ENCODE measurements at regions not wholly inside any gene's neighbourhood (a gene's known extent, or its start where the extent isn't known, plus 50 kb on each side); places are given as distances from the start of the nearest gene placed in this dataset.

- DNase-seq, result no peak
- no peak overlapping the region for H3K4me2 ChIP-seq (ENCODE audit: low read depth, low read length)
- H2AFZ ChIP-seq (ENCODE audit: low read length), result no peak overlapping the region
- H4K20me1 ChIP-seq (ENCODE audit: insufficient read depth, low read length), result no peaks in the 10 kb centered on the region
- H3K79me2 ChIP-seq (ENCODE audit: low read length), result no peaks in the 10 kb centered on the region
- H3F3A ChIP-seq (ENCODE audit: insufficient read depth, low read length), result no peaks in the 10 kb centered on the region
- no peaks in the 10 kb centered on the region for H3K9me2 ChIP-seq (replicated peaks; ENCODE audit: insufficient read depth, low read length)
- no peak overlapping the region for H3K9ac ChIP-seq (ENCODE audit: low read length)
- no peak overlapping the region for H3K4me3 ChIP-seq (ENCODE audit: low read length)
- H3K27me3 ChIP-seq (replicated peaks; ENCODE audit: insufficient read depth, low read length), result no peaks in the 10 kb centered on the region
- H3K27ac ChIP-seq (ENCODE audit: low read length), result no peak overlapping the region
- no peaks in the 10 kb centered on the region for H3K9me3 ChIP-seq (replicated peaks; ENCODE audit: insufficient read depth, low read length)
- TF ChIP-seq EZH2 (optimal IDR thresholded peaks at IDR 0.05; ENCODE audit: low read depth, low read length), result no peak
- TF ChIP-seq, protein P1, sequence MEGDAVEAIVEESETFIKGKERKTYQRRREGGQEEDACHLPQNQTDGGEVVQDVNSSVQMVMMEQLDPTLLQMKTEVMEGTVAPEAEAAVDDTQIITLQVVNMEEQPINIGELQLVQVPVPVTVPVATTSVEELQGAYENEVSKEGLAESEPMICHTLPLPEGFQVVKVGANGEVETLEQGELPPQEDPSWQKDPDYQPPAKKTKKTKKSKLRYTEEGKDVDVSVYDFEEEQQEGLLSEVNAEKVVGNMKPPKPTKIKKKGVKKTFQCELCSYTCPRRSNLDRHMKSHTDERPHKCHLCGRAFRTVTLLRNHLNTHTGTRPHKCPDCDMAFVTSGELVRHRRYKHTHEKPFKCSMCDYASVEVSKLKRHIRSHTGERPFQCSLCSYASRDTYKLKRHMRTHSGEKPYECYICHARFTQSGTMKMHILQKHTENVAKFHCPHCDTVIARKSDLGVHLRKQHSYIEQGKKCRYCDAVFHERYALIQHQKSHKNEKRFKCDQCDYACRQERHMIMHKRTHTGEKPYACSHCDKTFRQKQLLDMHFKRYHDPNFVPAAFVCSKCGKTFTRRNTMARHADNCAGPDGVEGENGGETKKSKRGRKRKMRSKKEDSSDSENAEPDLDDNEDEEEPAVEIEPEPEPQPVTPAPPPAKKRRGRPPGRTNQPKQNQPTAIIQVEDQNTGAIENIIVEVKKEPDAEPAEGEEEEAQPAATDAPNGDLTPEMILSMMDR (IDR thresholded peaks at IDR 0.05; ENCODE audit: low read length), result no peak
- no peak for TF ChIP-seq EZH2phosphoT487 (IDR thresholded peaks at IDR 0.05; ENCODE audit: low read length)
- H3K4me1 ChIP-seq (ENCODE audit: low read length), result no peaks in the 10 kb centered on the region
- no peaks in the 10 kb centered on the region for H3K36me3 ChIP-seq (replicated peaks; ENCODE audit: insufficient read depth, low read length)
Observed at GRCh38 chr3:25155652-25156471, 272.2 kb upstream of the RARB start.

DNA sequence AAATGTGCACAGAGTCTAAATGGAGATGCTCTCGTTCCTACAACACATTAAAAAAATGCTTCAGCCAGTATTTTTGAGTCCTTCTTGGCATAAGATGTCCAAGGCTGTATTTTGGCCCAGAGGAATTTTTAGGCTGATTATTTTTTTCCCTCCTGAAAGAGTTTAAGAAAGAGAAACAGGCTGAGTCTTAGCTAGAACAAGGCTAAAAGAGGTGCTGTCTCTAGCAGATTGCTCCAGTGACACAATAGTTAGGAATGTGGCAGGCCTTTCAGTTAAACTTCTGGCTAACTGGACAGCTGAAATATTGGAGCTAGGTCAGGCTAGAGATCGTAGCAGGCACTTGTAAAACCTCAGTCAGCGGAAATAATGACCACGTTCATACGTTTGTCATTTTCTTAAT is 271.4 kb upstream of the RARB start:
- Histone ChIP-seq H4K20me1 (ENCODE audit: insufficient read depth, low read length) (no peaks in the 10 kb centered on the region), H3K4me2 (ENCODE audit: low read depth, low read length) (no peak overlapping the region), H3K9ac (ENCODE audit: low read length) (no peak overlapping the region), H3K9me2 (replicated peaks; ENCODE audit: insufficient read depth, low read length) (no peaks in the 10 kb centered on the region), H3K27ac (ENCODE audit: low read length) (no peak overlapping the region), H3K4me3 (ENCODE audit: low read length) (no peak overlapping the region), H3K79me2 (ENCODE audit: low read length) (no peaks in the 10 kb centered on the region), H3K27me3 (replicated peaks; ENCODE audit: insufficient read depth, low read length) (no peaks in the 10 kb centered on the region), H3F3A (ENCODE audit: insufficient read depth, low read length) (no peaks in the 10 kb centered on the region), H3K9me3 (replicated peaks; ENCODE audit: insufficient read depth, low read length) (no peaks in the 10 kb centered on the region), H3K4me1 (ENCODE audit: low read length) (no peaks in the 10 kb centered on the region), H3K36me3 (replicated peaks; ENCODE audit: insufficient read depth, low read length) (no peaks in the 10 kb centered on the region), H2AFZ (ENCODE audit: low read length) (no peak overlapping the region)
- DNase-seq, result no peak
- TF ChIP-seq, protein P1 (IDR thresholded peaks at IDR 0.05; ENCODE audit: low read length), result no peak
- TF ChIP-seq EZH2 (optimal IDR thresholded peaks at IDR 0.05; ENCODE audit: low read depth, low read length), result no peak
- TF ChIP-seq EZH2phosphoT487 (IDR thresholded peaks at IDR 0.05; ENCODE audit: low read length), result no peak

DNA sequence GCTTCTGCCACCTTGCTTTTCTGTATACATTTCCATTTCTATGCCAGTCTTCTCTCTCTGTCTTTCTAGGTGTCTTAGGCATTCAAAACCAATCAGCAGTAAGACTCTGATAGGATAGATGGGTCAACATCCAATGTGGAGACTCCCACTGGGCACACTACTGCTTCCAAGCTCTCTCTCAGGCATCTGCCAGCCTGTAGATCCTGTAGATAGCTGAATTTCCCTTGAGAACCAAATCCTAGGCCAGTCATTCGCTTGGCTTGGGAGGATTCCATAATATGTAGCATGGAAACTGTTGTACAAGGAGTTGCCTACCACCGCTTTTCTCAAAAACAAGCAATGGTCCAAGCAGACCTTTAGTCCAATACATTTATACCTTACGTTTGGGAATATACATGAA is 262.8 kb upstream of the RARB start:
- Histone ChIP-seq H3K4me2 (ENCODE audit: low read depth, low read length) (no peak overlapping the region), H3K36me3 (replicated peaks; ENCODE audit: insufficient read depth, low read length) (no peaks in the 10 kb centered on the region), H3K9ac (ENCODE audit: low read length) (no peak overlapping the region), H2AFZ (ENCODE audit: low read length) (no peak overlapping the region), H3F3A (ENCODE audit: insufficient read depth, low read length) (no peaks in the 10 kb centered on the region), H3K4me1 (ENCODE audit: low read length) (no peaks in the 10 kb centered on the region), H4K20me1 (ENCODE audit: insufficient read depth, low read length) (no peaks in the 10 kb centered on the region), H3K9me2 (replicated peaks; ENCODE audit: insufficient read depth, low read length) (no peaks in the 10 kb centered on the region), H3K9me3 (replicated peaks; ENCODE audit: insufficient read depth, low read length) (no peaks in the 10 kb centered on the region), H3K27ac (ENCODE audit: low read length) (no peak overlapping the region), H3K4me3 (ENCODE audit: low read length) (no peak overlapping the region), H3K79me2 (ENCODE audit: low read length) (no peaks in the 10 kb centered on the region), H3K27me3 (replicated peaks; ENCODE audit: insufficient read depth, low read length) (no peaks in the 10 kb centered on the region)
- TF ChIP-seq, protein P1 (IDR thresholded peaks at IDR 0.05; ENCODE audit: low read length), result no peak
- TF ChIP-seq EZH2 (optimal IDR thresholded peaks at IDR 0.05; ENCODE audit: low read depth, low read length), result no peak
- TF ChIP-seq EZH2phosphoT487 (IDR thresholded peaks at IDR 0.05; ENCODE audit: low read length), result no peak
- no peak for DNase-seq
